GM21717 (cell line): ENCODE measurements at regions not wholly inside any gene's neighbourhood (a gene's known extent, or its start where the extent isn't known, plus 50 kb on each side); places are given as distances from the start of the nearest gene placed in this dataset.

ENCODE experiments used
- ATAC-seq: cut with Tn5 transposase; IDR thresholded peaks from one replicate; pipeline ENCODE4 v1.9.1; 2021; ENCODE audit warnings: mild to moderate bottlenecking, moderate library complexity; ENCODE audit not compliant: unreplicated experiment

DNA sequence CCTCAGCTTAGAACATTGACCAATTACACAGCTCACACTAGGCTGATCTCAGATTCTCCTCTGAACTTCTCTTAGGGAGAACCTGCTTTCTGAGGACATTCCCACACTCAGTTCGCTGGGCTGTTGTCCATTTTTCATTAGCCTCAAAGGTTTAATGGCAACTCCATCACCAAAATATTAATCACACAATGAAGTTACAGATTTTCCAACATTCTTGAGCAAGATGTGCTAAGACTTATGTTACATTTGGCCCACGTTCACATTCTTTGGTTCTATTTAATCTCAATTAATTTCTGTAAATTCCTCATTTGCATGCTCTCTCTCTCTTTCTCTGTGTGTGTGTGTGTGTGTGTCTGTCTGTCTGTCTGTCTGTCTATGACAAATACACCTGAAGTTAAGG is 82.3 kb upstream of the EDNRA start:
- no peak for ATAC-seq

- no peak for ATAC-seq
Observed at GRCh38 chr4:147400721-147401120, 80.2 kb upstream of the EDNRA start.

- no peak for ATAC-seq
Observed at GRCh38 chr4:147401221-147401620, 79.7 kb upstream of the EDNRA start.

DNA sequence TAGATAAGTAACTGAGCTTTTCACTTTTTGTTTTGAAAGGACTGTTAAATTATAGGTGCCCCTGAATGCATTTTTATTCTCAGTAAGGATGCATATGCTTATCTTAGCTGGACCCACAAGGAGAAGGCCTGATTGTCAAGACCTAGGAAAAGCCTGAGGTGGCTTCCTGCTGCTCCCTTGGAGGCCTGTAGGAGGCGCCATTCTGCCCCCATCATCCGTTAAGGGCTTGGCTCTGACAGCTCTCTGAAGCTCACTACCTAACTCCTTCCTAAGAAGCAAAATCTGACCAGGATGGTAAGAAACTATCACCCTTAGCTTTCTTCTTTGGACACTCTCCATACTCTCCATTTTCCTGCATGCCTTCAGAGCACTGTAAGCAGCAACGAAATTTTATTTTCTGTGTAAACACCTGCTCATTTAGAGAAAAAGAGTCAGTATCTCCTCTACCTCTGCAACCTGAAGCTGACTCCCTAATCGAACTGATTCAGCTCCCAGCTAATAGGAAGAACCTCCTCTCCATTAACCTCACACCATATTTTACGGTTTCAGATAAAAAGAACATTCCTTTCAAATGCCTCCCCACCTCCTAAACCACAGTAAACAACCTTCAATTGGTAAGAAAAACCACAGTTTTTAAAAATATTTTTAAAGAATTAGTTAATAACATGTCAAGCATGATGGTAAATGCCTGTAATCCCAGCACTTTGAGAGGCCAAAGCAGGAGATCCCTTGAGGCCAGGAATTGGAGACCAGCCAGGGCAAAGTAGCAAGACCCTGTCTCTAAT is 73.4 kb upstream of the EDNRA start:
- ATAC-seq = no peak

DNA sequence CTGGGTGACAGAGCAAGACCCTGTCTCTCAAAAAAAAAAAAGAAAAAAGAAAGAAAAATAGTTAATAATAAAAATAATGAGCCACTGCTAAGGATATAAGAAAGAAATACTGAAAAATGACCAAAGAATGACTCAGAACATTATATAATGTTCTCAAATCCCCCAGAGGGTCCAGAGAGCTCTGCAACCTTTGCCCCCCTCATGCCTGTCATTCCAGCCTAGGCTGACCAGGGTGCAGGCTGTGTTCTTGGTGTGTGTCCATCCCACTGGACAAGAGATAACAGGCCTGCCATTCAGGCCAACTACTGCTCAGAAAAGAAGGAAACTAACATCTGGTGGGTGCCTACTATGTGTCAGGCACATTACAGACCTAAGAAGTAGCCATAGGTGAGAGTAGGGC is 72.7 kb upstream of the EDNRA start:
- no peak for ATAC-seq

GRCh38 chr4:147409350-147409749 is 71.5 kb upstream of the EDNRA start:
- ATAC-seq = no peak

DNA sequence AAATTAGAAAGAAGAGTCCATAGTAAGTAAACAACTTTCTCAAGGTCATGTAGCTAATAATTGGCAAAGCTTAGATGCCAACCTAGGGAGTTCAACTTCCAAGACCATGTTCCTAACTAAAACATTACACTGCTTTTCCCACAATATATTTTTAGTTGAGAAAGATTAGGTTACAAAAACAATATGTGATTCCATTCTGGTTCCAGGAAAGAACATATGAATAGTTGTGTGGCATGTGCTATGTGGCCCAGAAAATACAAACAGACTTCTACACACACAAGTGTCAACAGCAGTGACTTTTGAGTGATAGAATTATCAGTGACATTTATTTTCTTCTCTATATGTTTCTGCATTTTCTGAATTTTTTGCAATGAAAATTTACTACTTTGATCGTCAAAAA is 62.7 kb upstream of the EDNRA start:
- ATAC-seq = no peak

- no peak for ATAC-seq
Observed at GRCh38 chr4:147421456-147421855, 59.4 kb upstream of the EDNRA start.

DNA sequence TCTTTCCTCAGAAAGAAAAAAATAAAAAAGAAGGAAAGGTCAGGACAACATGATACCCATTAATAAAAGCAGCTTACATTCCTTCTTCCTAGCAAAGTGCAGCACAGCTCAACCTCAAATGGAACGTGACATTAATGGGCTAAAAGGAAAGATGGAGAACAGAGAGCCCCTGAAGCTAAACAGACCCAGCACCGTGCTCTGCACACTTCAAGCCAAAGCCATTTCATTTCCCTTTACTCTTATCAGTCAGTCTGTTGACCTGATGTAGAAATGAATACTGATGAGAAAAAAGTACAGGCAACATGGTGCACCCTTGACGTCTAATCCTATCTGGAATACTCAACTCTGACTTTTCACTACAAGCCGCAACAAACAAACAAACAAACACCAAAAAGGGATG is 57.7 kb upstream of the EDNRA start:
- ATAC-seq = no peak

DNA sequence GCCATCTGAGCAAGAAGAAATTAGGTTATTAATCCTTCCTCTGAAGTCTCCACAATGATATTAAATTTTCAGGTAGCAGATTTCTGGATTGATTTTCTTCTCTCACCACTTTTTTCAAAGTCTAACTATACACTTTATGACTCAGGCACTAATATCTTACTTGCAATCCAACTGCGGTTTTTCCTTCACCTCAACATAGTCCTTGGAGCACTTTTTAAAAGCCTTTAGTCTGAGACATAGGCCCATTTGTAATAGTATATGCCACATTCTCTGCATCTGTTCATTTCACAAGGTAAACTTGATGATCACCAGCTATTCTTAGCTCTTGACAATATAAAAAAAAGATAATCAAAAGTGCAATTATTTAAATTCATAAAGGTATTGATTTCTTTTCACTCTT is 55.9 kb upstream of the EDNRA start:
- ATAC-seq = no peak

DNA sequence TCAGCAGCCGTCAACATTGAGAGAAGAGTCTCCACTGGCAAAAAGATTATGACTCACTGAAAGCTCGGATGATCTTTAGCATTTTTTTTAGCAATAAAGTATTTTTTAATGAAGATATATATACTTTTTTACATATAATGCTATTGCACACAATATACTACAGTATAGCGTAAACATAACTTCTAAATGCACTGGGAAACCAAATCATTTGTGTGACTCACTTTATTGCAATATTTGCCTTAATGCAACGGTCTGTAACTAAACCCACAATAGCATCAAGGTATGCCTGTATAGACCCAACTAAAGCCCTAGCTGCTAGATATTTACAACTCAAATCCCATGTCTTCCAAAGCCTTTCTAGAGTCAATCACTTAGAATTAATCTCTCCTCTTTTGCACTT is 52.3 kb upstream of the EDNRA start:
- no peak for ATAC-seq

DNA sequence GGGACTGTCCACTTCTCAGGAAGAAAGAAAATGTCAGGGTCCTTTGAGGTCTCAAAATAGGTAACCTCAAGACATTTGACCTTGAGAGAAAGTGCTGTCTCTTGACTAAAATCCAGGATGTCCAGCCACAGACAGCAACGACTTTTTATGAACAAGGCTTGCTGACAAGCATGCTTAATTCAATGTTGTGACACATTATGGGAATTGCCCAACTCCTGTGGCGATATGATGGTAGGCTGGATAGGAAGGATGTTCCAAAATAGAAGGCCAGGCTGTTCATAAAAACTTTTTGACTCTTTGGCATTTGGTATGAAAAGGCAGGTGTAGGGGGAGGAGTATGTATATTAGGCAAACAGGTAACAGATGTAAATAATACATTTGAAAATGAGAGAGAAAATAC is 50.8 kb upstream of the EDNRA start:
- no peak for ATAC-seq
